Endodermal cell (in vitro differentiated cells): ENCODE measurements at regions not wholly inside any gene's neighbourhood (a gene's known extent, or its start where the extent isn't known, plus 50 kb on each side); places are given as distances from the start of the nearest gene placed in this dataset.

Source experiments
- DNase-seq: peaks from one replicate; pipeline ENCODE4 v3.0.0-alpha.2; 2017
- H3K27ac ChIP-seq: 2 replicates; pipeline ENCODE4 v1.5.1; 2013; ENCODE audit warnings: mild to moderate bottlenecking, low read depth, low read length, moderate library complexity
- H3K27me3 ChIP-seq: 2 replicates; pipeline ENCODE4 v1.6.1; 2013; ENCODE audit warnings: mild to moderate bottlenecking, low read length, moderate library complexity; ENCODE audit not compliant: insufficient read depth, control insufficient read depth, poor library complexity, severe bottlenecking
- H3K36me3 ChIP-seq: 2 replicates; pipeline ENCODE4 v1.7.0; 2013; ENCODE audit warnings: mild to moderate bottlenecking, low read length, moderate library complexity; ENCODE audit not compliant: control insufficient read depth, insufficient read depth
- H3K4me1 ChIP-seq: one replicate; pipeline ENCODE4 v1.7.0; 2013; ENCODE audit warnings: low read length; ENCODE audit not compliant: control insufficient read depth, insufficient read depth
- H3K4me3 ChIP-seq: 2 replicates; pipeline ENCODE4 v1.5.1; 2013; ENCODE audit warnings: mild to moderate bottlenecking, low read length, moderate library complexity
- H3K9ac ChIP-seq: 2 replicates; pipeline ENCODE4 v1.6.1; 2013; ENCODE audit warnings: mild to moderate bottlenecking, low read length, moderate library complexity; ENCODE audit not compliant: poor library complexity, severe bottlenecking; ENCODE audit errors: extremely low read depth
- H3K9me3 ChIP-seq: 2 replicates; pipeline ENCODE4 v1.6.1; 2013; ENCODE audit warnings: mild to moderate bottlenecking, low read length, moderate library complexity; ENCODE audit not compliant: control insufficient read depth
- H3K27ac Mint-ChIP-seq: 2 replicates; pipeline ENCODE4 v1.8.0; 2020; ENCODE audit warnings: mixed read lengths
- H3K27me3 Mint-ChIP-seq: 2 replicates; pipeline ENCODE4 v1.8.0; 2021; ENCODE audit warnings: mild to moderate bottlenecking, mixed read lengths; ENCODE audit not compliant: insufficient read depth
- H3K36me3 Mint-ChIP-seq: 2 replicates; pipeline ENCODE4 v1.8.0; 2020; ENCODE audit warnings: low read depth, mixed read lengths
- H3K4me1 Mint-ChIP-seq: 2 replicates; pipeline ENCODE4 v1.8.0; 2020; ENCODE audit warnings: mixed read lengths
- H3K4me3 Mint-ChIP-seq: 2 replicates; pipeline ENCODE4 v1.8.0; 2020; ENCODE audit warnings: mild to moderate bottlenecking, moderate library complexity, mixed read lengths
- H3K9me3 Mint-ChIP-seq: 2 replicates; pipeline ENCODE4 v1.8.0; 2020; ENCODE audit warnings: mild to moderate bottlenecking, mixed read lengths
- CTCF ChIP-seq: fragments of 200-600 bp; sonication (generic); conservative IDR thresholded peaks from 2 replicates; pipeline ENCODE4 v1.5.0; 2021; ENCODE audit warnings: antibody characterized with exemption, mild to moderate bottlenecking
- WGBS, 2 experiments: methylation state at CpG; one replicate each; pipeline versions ENCODE4 v1.1.5 to v1.1.7; 2013; ENCODE audit warnings: missing lambda C conversion rate in 2 of 2, mixed read lengths in 1 of 2; ENCODE audit not compliant: insufficient coverage in 1 of 2, insufficient read length in 1 of 2; 5-methylcytosine and 5-hydroxymethylcytosine counted together

GRCh38 chr7:124429923-124430322, 335.7 kb downstream of the GPR37 start:
- H3K4me3 Mint-ChIP-seq, result no peak overlapping the region
- Histone ChIP-seq H3K9ac (no peak overlapping the region), H3K4me1 (no peaks in the 10 kb centered on the region), H3K36me3 (no peaks in the 10 kb centered on the region), H3K4me3 (no peak overlapping the region), H3K27me3 (peaks cover 13% of the 10 kb centered on the region), H3K27ac (no peak overlapping the region), H3K9me3 (no peaks in the 10 kb centered on the region)
- DNase-seq, result no peak
- H3K27ac Mint-ChIP-seq, result no peak overlapping the region
- no peaks in the 10 kb centered on the region for H3K4me1 Mint-ChIP-seq
- WGBS, 2 experiments, result 94% methylated on average over 4 of the region's 4 CpGs; no CpG with 5 or more reads in 1 of the 2 experiments
- H3K9me3 Mint-ChIP-seq, result no peaks in the 10 kb centered on the region
- peaks cover 6% of the 10 kb centered on the region for H3K27me3 Mint-ChIP-seq
- no peaks in the 10 kb centered on the region for H3K36me3 Mint-ChIP-seq
- no peak for TF ChIP-seq CTCF

GRCh38 chr7:124428781-124429180, 336.8 kb downstream of the GPR37 start:
- no peaks in the 10 kb centered on the region for H3K4me1 Mint-ChIP-seq
- DNase-seq, result no peak
- H3K9me3 ChIP-seq, result no peaks in the 10 kb centered on the region

GRCh38 chr7:124426621-124427020, 339.0 kb downstream of the GPR37 start:
- Histone ChIP-seq H3K36me3 (no peaks in the 10 kb centered on the region), H3K4me3 (no peak overlapping the region), H3K4me1 (no peaks in the 10 kb centered on the region), H3K27ac (no peak overlapping the region), H3K9me3 (no peaks in the 10 kb centered on the region), H3K27me3 (no peaks in the 10 kb centered on the region), H3K9ac (no peak overlapping the region)
- no peak for DNase-seq
- Mint-ChIP-seq H3K4me3 (no peak overlapping the region), H3K4me1 (no peaks in the 10 kb centered on the region), H3K36me3 (no peaks in the 10 kb centered on the region), H3K27me3 (no peaks in the 10 kb centered on the region), H3K9me3 (no peaks in the 10 kb centered on the region), H3K27ac (no peak overlapping the region)
- TF ChIP-seq CTCF, result no peak

More at GRCh38 chr7:124428781-124429180, 336.8 kb downstream of the GPR37 start:
- no peak overlapping the region for H3K4me3 ChIP-seq
- H3K27me3 ChIP-seq, result peaks cover 2% of the 10 kb centered on the region
- Mint-ChIP-seq H3K9me3 (no peaks in the 10 kb centered on the region), H3K36me3 (no peaks in the 10 kb centered on the region), H3K27me3 (no peaks in the 10 kb centered on the region), H3K27ac (no peak overlapping the region), H3K4me3 (no peak overlapping the region)
- no peaks in the 10 kb centered on the region for H3K4me1 ChIP-seq
- WGBS, 2 experiments, result 91 to 95% methylated on average over 5 to 7 of the region's 7 CpGs
- no peak overlapping the region for H3K9ac ChIP-seq
- H3K27ac ChIP-seq, result no peak overlapping the region
- no peak for TF ChIP-seq CTCF
- H3K36me3 ChIP-seq, result no peaks in the 10 kb centered on the region
